Tibial nerve (tissue), 4 donors: ENCODE measurements at regions not wholly inside any gene's neighbourhood (a gene's known extent, or its start where the extent isn't known, plus 50 kb on each side); places are given as distances from the start of the nearest gene placed in this dataset.
"Not testable (repeated sequence)": the region's sequence is repeated elsewhere in the genome, so short reads cannot be mapped to it uniquely, and the experiment has no call there.

Experiments
- DNase-seq, 2 donors: peaks; one replicate each; pipeline ENCODE4 v3.0.0-alpha.2; 2019; ENCODE audit warnings: low spot score in 2 of 2
- H3K27ac ChIP-seq, 4 donors: fragments of 200-600 bp; sonication (generic) in 3 of 4; one replicate each; pipeline ENCODE4 v1.5.1; 2017 to 2019; ENCODE audit warnings: mild to moderate bottlenecking in 1 of 4
- H3K27me3 ChIP-seq, 2 donors: fragments of 200-600 bp; sonication (generic) in 1 of 2; one replicate each; pipeline versions ENCODE4 v1.5.1 to v1.6.0; 2017 to 2019
- H3K36me3 ChIP-seq, 3 donors: fragments of 200-600 bp; sonication (generic); one replicate each; pipeline ENCODE4 v1.5.1; 2018 to 2019
- H3K4me1 ChIP-seq, 4 donors: fragments of 200-600 bp; sonication (generic) in 3 of 4; one replicate each; pipeline ENCODE4 v1.5.1; 2017 to 2019
- H3K4me3 ChIP-seq, 4 donors: fragments of 200-600 bp; sonication (generic) in 3 of 4; one replicate each; pipeline ENCODE4 v1.5.1; 2017 to 2019; ENCODE audit warnings: mild to moderate bottlenecking in 1 of 4, moderate library complexity in 1 of 4
- H3K9me3 ChIP-seq, 4 donors: fragments of 200-600 bp; sonication (generic) in 3 of 4; one replicate each; pipeline ENCODE4 v1.5.1; 2017 to 2019
- CTCF ChIP-seq, 5 experiments: fragments of 200-600 bp in 3 of 5; fragments of 450-650 bp in 2 of 5; sonication (generic) in 3 of 5; IDR thresholded peaks; one replicate each; pipeline ENCODE4 v1.5.1; 2016 to 2019; ENCODE audit warnings: antibody characterized with exemption in 5 of 5, mild to moderate bottlenecking in 3 of 5, moderate library complexity in 2 of 5
- EP300 ChIP-seq, 2 donors: sonication (generic); formaldehyde crosslinking; IDR thresholded peaks; one replicate each; pipeline ENCODE4 v1.6.1; 2017; ENCODE audit warnings: antibody characterized with exemption in 2 of 2, mild to moderate bottlenecking in 1 of 2
- POLR2A ChIP-seq, 2 donors: fragments of 450-650 bp; IDR thresholded peaks; one replicate each; pipeline ENCODE4 v1.6.1; 2017; ENCODE audit warnings: antibody characterized with exemption in 2 of 2, mild to moderate bottlenecking in 2 of 2, moderate library complexity in 2 of 2
- WGBS, 2 donors: methylation state at CpG; one replicate each; pipeline ENCODE4 v1.1.5; 2018; 5-methylcytosine and 5-hydroxymethylcytosine counted together

GRCh38 chr6:3672339-3672738 lies 79.2 kb downstream of the PXDC1 start:
- peaks cover 0 to 40% (median 6%) of the 10 kb centered on the region in 4 donors for H3K9me3 ChIP-seq
- not testable (repeated sequence) for DNase-seq, H3K4me3 ChIP-seq, H3K4me1 ChIP-seq, H3K27ac ChIP-seq, H3K27me3 ChIP-seq, H3K36me3 ChIP-seq
- WGBS, 2 donors = 90 to 91% methylated on average over 4 of the region's 4 CpGs

- no peak for DNase-seq
- Histone ChIP-seq H3K27ac (no peak overlapping the region), H3K27me3 (no peaks in the 10 kb centered on the region), H3K9me3 (peaks cover 0 to 37% (median 6%) of the 10 kb centered on the region in 4 donors), H3K36me3 (no peaks in the 10 kb centered on the region), H3K4me1 (no peaks in the 10 kb centered on the region), H3K4me3 (no peak overlapping the region)
- 93% methylated on average over 1 of the region's 1 CpG for WGBS, 2 donors
- TF ChIP-seq EP300 (IDR thresholded peaks at IDR 0.05) (no peak), CTCF (IDR thresholded peaks at IDR 0.05) (no peak), POLR2A (IDR thresholded peaks at IDR 0.05) (no peak)
Measured at GRCh38 chr6:3671382-3671781, 80.1 kb downstream of the PXDC1 start.

- no peaks in the 10 kb centered on the region for H3K36me3 ChIP-seq
- no peak for DNase-seq
- TF ChIP-seq POLR2A (IDR thresholded peaks at IDR 0.05) (no peak), CTCF (IDR thresholded peaks at IDR 0.05) (no peak), EP300 (IDR thresholded peaks at IDR 0.05) (no peak)
- peaks cover 0 to 37% (median 4%) of the 10 kb centered on the region in 4 donors for H3K9me3 ChIP-seq
- no peaks in the 10 kb centered on the region for H3K27me3 ChIP-seq
- 90 to 92% methylated on average over 1 of the region's 1 CpG for WGBS, 2 donors
- H3K4me1 ChIP-seq = no peaks in the 10 kb centered on the region
- H3K27ac ChIP-seq = no peak overlapping the region
- no peak overlapping the region for H3K4me3 ChIP-seq
Measured at GRCh38 chr6:3670356-3670755, 81.2 kb downstream of the PXDC1 start.

- DNase-seq = no peak
- H3K36me3 ChIP-seq = no peaks in the 10 kb centered on the region
- 79 to 86% methylated on average over 5 of the region's 5 CpGs for WGBS, 2 donors
Measured at GRCh38 chr6:3669916-3670315, 81.6 kb downstream of the PXDC1 start.

GRCh38 chr6:3665608-3666007 lies 85.9 kb downstream of the PXDC1 start:
- TF ChIP-seq POLR2A (IDR thresholded peaks at IDR 0.05) = no peak
- TF ChIP-seq CTCF (IDR thresholded peaks at IDR 0.05) = no peak
- Histone ChIP-seq H3K9me3 (peaks cover 0 to 22% (median 4%) of the 10 kb centered on the region in 4 donors), H3K36me3 (no peaks in the 10 kb centered on the region), H3K27ac (no peak overlapping the region), H3K4me3 (no peak overlapping the region), H3K4me1 (no peaks in the 10 kb centered on the region), H3K27me3 (no peaks in the 10 kb centered on the region)
- 58 to 70% methylated on average over 1 of the region's 1 CpG for WGBS, 2 donors
- no peak for DNase-seq

More at GRCh38 chr6:3669916-3670315, 81.6 kb downstream of the PXDC1 start:
- no peaks in the 10 kb centered on the region for H3K4me1 ChIP-seq
- no peak overlapping the region for H3K27ac ChIP-seq
- no peak overlapping the region for H3K4me3 ChIP-seq
- H3K27me3 ChIP-seq = no peaks in the 10 kb centered on the region
- H3K9me3 ChIP-seq = peaks cover 0 to 37% (median 4%) of the 10 kb centered on the region in 4 donors
- no peak for TF ChIP-seq EP300 (IDR thresholded peaks at IDR 0.05)
- no peak for TF ChIP-seq CTCF (IDR thresholded peaks at IDR 0.05)

GRCh38 chr6:3664625-3665041 lies 86.9 kb downstream of the PXDC1 start:
- no peaks in the 10 kb centered on the region for H3K36me3 ChIP-seq
- no peak for DNase-seq
- H3K4me1 ChIP-seq = no peaks in the 10 kb centered on the region
- H3K27ac ChIP-seq = no peak overlapping the region
- H3K9me3 ChIP-seq = peaks cover 0 to 18% (median 4%) of the 10 kb centered on the region in 4 donors
- H3K4me3 ChIP-seq = no peak overlapping the region
- no peak for TF ChIP-seq EP300 (IDR thresholded peaks at IDR 0.05)
- no peak for TF ChIP-seq CTCF (IDR thresholded peaks at IDR 0.05)
- no peak for TF ChIP-seq POLR2A (IDR thresholded peaks at IDR 0.05)
- H3K27me3 ChIP-seq = no peaks in the 10 kb centered on the region
- WGBS, 2 donors = 69% methylated on average over 8 of the region's 8 CpGs
